HG03378 (cell line): ENCODE measurements at regions not wholly inside any gene's neighbourhood (a gene's known extent, or its start where the extent isn't known, plus 50 kb on each side); places are given as distances from the start of the nearest gene placed in this dataset.
"Not testable (repeated sequence)": the region's sequence is repeated elsewhere in the genome, so short reads cannot be mapped to it uniquely, and the experiment has no call there.

ENCODE experiments used
- ATAC-seq: cut with Tn5 transposase; IDR thresholded peaks from one replicate; pipeline ENCODE4 v1.9.1; 2021; ENCODE audit warnings: mild to moderate bottlenecking, moderate library complexity; ENCODE audit not compliant: unreplicated experiment

DNA sequence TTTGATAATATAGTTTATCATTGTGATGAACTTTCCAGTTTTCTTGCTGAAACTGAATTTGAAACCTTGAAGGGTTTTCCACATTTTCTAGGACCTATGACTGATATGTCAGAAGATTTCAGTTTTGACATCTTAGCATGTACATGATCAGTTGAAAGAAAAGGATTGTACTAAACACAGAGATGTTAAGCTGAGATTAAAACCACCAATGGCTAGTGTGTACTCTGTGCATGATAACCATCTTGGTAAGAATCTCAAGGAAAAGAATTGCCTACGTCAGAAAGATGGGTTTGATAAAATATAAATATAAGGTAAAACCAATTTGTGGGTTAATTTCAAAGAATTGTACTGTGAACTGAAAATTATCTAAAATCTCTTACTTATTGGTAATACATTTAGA is 776.4 kb downstream of the GATA3 start:
- no peak for ATAC-seq

GRCh38 chr10:8835453-8836167 is 781.1 kb downstream of the GATA3 start:
- ATAC-seq, result no peak

DNA sequence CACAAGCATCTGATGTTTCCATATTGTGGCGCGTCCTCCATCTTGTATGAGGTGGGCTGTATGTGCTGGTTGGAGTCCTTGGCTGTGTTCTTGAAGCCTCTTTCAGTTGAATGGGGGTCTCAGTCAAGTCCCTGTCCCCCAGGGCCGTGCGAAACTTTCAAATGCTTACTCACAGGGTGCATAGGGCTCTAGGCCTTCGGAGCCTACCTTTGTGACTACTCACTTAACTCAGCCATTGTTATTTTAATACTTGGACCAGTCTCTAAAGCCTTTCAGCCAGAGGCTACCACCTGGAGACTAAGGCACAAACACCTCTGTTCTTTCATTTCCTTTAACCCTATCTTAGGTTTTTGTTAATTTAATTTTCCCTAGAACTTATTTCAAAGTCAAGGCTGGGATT is 785.9 kb downstream of the GATA3 start:
- ATAC-seq, result no peak

GRCh38 chr10:8844141-8844540 is 789.7 kb downstream of the GATA3 start:
- no peak for ATAC-seq

GRCh38 chr10:8852546-8852945 is 798.1 kb downstream of the GATA3 start:
- no peak for ATAC-seq

DNA sequence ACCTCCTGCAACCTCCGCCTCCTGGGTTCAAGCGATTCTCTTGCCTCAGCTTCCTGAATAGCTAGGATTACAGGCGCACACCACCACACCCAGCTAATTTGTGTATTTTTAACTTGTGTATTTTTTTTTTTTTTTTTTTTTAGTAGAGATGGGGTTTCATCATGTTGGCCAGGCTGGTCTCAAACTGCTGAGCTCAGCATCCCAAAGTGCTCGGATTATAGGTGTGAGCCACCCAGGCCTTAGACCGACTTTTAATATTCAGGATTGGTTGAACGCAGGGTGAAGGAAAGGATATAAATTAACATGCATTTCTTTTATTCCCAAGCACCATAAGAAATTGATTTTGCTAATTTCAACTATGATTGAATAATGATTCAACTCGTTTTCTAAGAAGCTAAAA is 798.6 kb downstream of the GATA3 start:
- no peak for ATAC-seq

DNA sequence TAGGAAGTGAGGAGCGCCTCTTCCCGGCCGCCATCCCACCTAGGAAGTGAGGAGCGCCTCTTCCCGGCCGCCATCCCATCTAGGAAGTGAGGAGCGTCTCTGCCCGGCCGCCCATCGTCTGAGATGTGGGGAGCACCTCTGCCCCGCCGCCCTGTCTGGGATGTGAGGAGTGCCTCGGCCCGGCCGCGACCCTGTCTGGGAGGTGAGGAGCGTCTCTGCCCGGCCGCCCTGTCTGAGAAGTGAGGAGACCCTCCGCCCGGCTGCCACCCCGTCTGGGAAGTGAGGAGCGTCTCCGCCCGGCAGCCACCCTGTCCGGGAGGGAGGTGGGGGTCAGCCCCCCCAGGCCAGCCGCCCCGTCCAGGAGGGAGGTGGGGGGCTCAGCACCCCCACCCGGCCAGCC is 814.4 kb downstream of the GATA3 start:
- not testable (repeated sequence) for ATAC-seq

- ATAC-seq, result no peak
These were observed 818.8 kb downstream of the GATA3 start for GRCh38 chr10:8873310-8873709.

GRCh38 chr10:8874268-8874667 is 819.8 kb downstream of the GATA3 start:
- ATAC-seq, result no peak

GRCh38 chr10:8874972-8875371 is 820.5 kb downstream of the GATA3 start:
- ATAC-seq, result no peak

GRCh38 chr10:8876171-8876570 is 821.7 kb downstream of the GATA3 start:
- no peak for ATAC-seq

- ATAC-seq, result no peak
These were observed 835.0 kb downstream of the GATA3 start for GRCh38 chr10:8889538-8889937.

GRCh38 chr10:8893102-8893501 is 838.6 kb downstream of the GATA3 start:
- ATAC-seq, result no peak

- no peak for ATAC-seq
These were observed 839.7 kb downstream of the GATA3 start for GRCh38 chr10:8894148-8894547.

DNA sequence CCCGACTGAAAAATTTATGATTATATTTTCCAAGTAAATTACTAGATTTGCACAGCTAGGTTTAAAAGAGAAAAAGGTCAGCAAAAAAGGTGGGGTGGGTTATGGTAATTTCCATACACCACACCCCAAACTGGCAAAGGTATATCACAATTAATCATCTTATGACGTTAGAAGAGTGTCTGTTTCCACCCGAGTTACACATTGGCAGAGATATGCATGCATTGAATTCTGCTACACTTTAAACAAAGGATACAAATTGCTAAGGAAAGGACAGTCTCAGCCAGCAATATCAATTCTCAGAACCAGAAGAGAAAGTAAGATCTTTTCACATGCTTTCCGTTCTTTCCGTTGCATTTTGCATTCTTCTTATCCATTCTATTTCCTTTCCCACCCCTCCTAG is 843.3 kb downstream of the GATA3 start:
- ATAC-seq, result no peak

GRCh38 chr10:8898745-8899330 is 844.4 kb downstream of the GATA3 start:
- no peak for ATAC-seq

GRCh38 chr10:8902926-8903325 is 848.4 kb downstream of the GATA3 start:
- no peak for ATAC-seq

GRCh38 chr10:8908013-8908412 is 853.5 kb downstream of the GATA3 start:
- no peak for ATAC-seq

DNA sequence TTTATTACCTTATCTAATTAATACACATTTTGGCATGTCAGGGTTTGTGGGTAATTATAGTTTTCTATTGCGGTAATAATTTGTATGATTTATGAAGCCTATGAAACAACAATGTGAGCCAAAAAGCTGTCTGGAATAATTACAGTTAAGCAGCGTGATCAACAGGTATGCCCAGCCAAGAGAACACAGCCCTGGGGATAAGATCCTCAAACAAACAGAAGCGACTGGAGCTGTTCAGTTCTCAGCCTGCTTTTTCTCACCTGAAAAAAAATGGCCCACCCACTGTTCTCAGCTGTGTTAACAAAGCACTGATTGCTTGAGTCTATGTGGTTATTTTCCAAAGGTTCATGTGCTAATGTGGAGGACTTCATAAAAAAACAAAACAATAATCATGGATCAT is 855.8 kb downstream of the GATA3 start:
- no peak for ATAC-seq

DNA sequence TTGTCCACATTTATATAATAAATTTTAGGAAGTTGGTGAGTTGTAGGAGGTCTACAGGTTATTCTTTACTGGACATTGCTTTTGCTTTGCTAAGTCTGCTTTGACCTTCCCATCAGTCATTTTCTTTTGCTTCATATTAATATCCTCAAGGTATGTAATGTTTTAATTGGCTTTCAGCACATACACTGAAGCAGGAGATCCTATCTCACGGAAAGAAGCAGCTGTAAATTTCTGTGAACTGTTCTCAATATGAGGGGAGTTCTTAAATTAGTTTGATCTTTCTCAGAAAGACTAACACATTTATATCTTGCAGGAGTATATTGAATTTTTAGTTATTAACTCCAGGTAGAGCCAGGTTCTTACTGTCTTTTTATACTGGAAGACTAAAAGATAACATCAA is 856.5 kb downstream of the GATA3 start:
- ATAC-seq, result no peak

DNA sequence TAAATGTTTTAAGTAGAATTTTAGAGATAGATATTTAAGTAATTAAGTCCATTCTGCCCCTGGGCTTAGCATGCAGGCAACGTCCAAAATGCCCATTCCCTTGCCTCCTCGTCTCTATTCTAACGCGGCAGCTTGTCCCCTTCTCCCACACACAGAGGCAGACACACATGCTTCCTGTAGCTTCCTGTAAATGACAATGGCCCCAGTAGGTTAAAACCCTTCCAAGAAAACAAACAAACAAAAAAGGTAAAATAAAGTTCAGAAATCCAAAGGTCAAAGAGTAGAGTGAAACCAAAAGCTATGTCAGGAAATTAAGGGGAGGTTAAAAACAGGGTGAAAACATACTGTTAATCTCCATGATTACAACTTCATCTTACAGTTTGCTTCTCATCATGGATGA is 857.6 kb downstream of the GATA3 start:
- no peak for ATAC-seq

DNA sequence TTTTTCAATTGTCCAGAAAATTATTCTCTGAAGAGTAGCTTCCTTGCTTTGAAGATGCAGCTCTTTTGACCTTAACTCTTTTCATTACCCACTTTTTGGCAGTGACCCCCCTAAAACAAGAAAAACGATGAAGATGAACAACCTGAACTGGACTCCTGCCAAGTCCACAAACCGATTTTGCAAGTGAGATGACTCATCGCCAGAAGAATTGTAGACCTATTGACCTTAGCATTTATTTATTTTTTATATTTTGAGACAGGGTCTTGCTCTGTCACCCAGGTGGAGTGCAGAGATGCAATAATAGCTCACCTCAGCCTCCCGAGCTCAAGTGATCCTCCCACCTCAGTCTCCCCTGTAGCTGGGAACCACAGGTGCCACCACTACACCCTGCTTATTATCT is 859.2 kb downstream of the GATA3 start:
- ATAC-seq, result no peak

GRCh38 chr10:8919280-8919679 is 864.8 kb downstream of the GATA3 start:
- ATAC-seq, result no peak
